Spleen (tissue), 11 donors: ENCODE measurements at regions not wholly inside any gene's neighbourhood (a gene's known extent, or its start where the extent isn't known, plus 50 kb on each side); places are given as distances from the start of the nearest gene placed in this dataset.

Experiments used
- DNase-seq: peaks from one replicate; pipeline ENCODE4 v3.0.0-alpha.2; 2020
- H3K27ac ChIP-seq, 8 donors: fragments of 200-600 bp; sonication (generic) in 7 of 8; 1 replicate in 4 of 8; 2 replicates in 4 of 8; pipeline versions ENCODE4 v1.5.0 to v1.8.0; 2016 to 2021; ENCODE audit warnings: inconsistent platforms in 4 of 8, mild to moderate bottlenecking in 4 of 8, moderate library complexity in 1 of 8
- H3K27me3 ChIP-seq, 7 donors: fragments of 200-600 bp; sonication (generic) in 6 of 7; replicated peaks in 1 of 7; 1 replicate in 4 of 7; 2 replicates in 3 of 7; pipeline versions ENCODE4 v1.5.0 to v1.8.0; 2016 to 2021; ENCODE audit warnings: inconsistent platforms in 3 of 7, mild to moderate bottlenecking in 1 of 7
- H3K36me3 ChIP-seq, 6 donors: fragments of 200-600 bp; sonication (generic) in 5 of 6; 1 replicate in 4 of 6; 2 replicates in 2 of 6; pipeline versions ENCODE4 v1.5.0 to v1.8.0; 2016 to 2021; ENCODE audit warnings: inconsistent platforms in 2 of 6
- H3K4me1 ChIP-seq, 6 donors: fragments of 200-600 bp; sonication (generic) in 5 of 6; 1 replicate in 3 of 6; 2 replicates in 3 of 6; pipeline versions ENCODE4 v1.5.0 to v1.8.0; 2016 to 2021; ENCODE audit warnings: inconsistent platforms in 3 of 6
- H3K4me3 ChIP-seq, 8 donors: fragments of 200-600 bp; sonication (generic) in 7 of 8; 1 replicate in 4 of 8; 2 replicates in 4 of 8; pipeline versions ENCODE4 v1.5.0 to v1.8.0; 2016 to 2021; ENCODE audit warnings: inconsistent platforms in 4 of 8, mild to moderate bottlenecking in 4 of 8, moderate library complexity in 2 of 8
- H3K9me3 ChIP-seq, 8 donors: fragments of 200-600 bp; sonication (generic) in 7 of 8; 1 replicate in 4 of 8; 2 replicates in 4 of 8; pipeline versions ENCODE4 v1.5.0 to v1.8.0; 2016 to 2021; ENCODE audit warnings: inconsistent platforms in 4 of 8
- POLR2A ChIP-seq, 3 donors: fragments of 450-650 bp; IDR thresholded peaks; one replicate each; pipeline ENCODE4 v1.5.1; 2017; ENCODE audit warnings: antibody characterized with exemption in 3 of 3, mild to moderate bottlenecking in 1 of 3
- POLR2AphosphoS5 ChIP-seq, 3 donors: sonication (generic); formaldehyde crosslinking; IDR thresholded peaks; one replicate each; pipeline ENCODE4 v1.5.1; 2017; ENCODE audit warnings: antibody characterized with exemption in 3 of 3
- whole genome bisulfite sequencing, 5 donors: extraction: QIAGEN DNeasy Blood & Tissue Kit in 3 of 5; methylation state at CpG; one replicate each; pipeline versions ENCODE4 v1.1.5 to v1.1.7; 2013 to 2018; 5-methylcytosine and 5-hydroxymethylcytosine counted together
- intact Hi-C: fragments of 100-400 bp; cut with DNase I; formaldehyde crosslinking; loops from one replicate; pipeline ENCODE4 v1.15.0; 2023; ENCODE audit warnings: low total_unique reads
- TF ChIP-seq, protein P1 (sequence below), 11 experiments: fragments of 200-600 bp in 7 of 11; fragments of 450-650 bp in 4 of 11; sonication (generic) in 4 of 11; IDR thresholded peaks in 8 of 11; conservative IDR thresholded peaks in 3 of 11; 1 replicate in 7 of 11; 2 replicates in 4 of 11; pipeline versions ENCODE4 v1.4.0 to v1.8.0; 2016 to 2021; ENCODE audit warnings: antibody characterized with exemption in 11 of 11, inconsistent platforms in 4 of 11, mild to moderate bottlenecking in 1 of 11
- donor health status: healthy with polysubstance abuse.
- donor health status: DM: no; HTN: no; CAD: no; lungs with moderate emphysema.
- donor health status: DM: no; HTN: no; CAD: no.
- donor health status: Bipolar disorder and iron deficiency.
- donor health status: healthy.
- donor health status: DM: no; HTN: no; CAD: no.
- donor health status: DM: yes; HTN: yes; CAD: no.

DNA sequence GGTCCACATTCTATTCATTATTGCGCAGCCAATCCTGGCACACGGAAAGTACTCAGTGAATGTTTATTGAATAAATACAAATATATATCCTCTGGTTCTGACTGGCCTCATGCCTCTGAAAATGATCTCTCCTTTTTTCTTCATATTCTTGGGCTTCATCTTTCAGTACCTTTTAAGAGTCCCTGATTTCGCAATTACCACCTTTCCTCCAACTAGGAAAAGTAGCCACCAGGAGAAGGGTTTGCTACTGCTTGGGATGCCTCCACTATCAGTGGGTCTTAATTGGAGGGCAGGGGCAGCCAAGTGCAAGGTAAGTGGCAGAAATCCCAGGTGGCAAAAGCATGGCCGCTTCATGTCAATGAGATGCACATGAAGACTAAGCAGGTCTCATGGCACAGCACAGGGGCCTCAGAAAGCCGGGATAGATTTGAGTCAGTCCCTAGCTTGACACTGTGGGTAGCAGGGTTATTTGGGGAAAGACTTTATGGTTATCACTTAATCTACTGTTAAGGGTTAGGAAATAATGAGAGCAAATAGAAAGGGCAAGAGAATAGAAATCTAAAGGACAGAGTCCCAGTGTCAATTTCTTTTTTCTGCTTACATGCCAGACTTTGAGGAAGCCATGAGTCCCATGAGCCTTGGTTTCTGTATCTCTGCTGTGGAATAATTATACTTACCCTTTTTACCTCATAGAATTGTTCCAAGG lies 361.1 kb downstream of the MAN2A1 start:
- Histone ChIP-seq H3K27ac (no peak overlapping the region), H3K36me3 (no peaks in the 10 kb centered on the region), H3K4me1 (peaks cover 0 to 21% (median 15%) of the 10 kb centered on the region in 6 donors), H3K4me3 (no peak overlapping the region), H3K27me3 (no peaks in the 10 kb centered on the region), H3K9me3 (no peaks in the 10 kb centered on the region)
- TF ChIP-seq, protein P1, sequence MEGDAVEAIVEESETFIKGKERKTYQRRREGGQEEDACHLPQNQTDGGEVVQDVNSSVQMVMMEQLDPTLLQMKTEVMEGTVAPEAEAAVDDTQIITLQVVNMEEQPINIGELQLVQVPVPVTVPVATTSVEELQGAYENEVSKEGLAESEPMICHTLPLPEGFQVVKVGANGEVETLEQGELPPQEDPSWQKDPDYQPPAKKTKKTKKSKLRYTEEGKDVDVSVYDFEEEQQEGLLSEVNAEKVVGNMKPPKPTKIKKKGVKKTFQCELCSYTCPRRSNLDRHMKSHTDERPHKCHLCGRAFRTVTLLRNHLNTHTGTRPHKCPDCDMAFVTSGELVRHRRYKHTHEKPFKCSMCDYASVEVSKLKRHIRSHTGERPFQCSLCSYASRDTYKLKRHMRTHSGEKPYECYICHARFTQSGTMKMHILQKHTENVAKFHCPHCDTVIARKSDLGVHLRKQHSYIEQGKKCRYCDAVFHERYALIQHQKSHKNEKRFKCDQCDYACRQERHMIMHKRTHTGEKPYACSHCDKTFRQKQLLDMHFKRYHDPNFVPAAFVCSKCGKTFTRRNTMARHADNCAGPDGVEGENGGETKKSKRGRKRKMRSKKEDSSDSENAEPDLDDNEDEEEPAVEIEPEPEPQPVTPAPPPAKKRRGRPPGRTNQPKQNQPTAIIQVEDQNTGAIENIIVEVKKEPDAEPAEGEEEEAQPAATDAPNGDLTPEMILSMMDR (IDR thresholded peaks at IDR 0.05 in 8 of 11, conservative IDR thresholded peaks at IDR 0.05 in 3 of 11): no peak
- TF ChIP-seq POLR2AphosphoS5 (IDR thresholded peaks at IDR 0.05) (no peak), POLR2A (IDR thresholded peaks at IDR 0.05) (no peak)
- intact Hi-C loops: no loop called here
- WGBS, 5 donors: 90 to 98% (median 92%) methylated on average over 5 of the region's 5 CpGs
- DNase-seq: no peak

DNA sequence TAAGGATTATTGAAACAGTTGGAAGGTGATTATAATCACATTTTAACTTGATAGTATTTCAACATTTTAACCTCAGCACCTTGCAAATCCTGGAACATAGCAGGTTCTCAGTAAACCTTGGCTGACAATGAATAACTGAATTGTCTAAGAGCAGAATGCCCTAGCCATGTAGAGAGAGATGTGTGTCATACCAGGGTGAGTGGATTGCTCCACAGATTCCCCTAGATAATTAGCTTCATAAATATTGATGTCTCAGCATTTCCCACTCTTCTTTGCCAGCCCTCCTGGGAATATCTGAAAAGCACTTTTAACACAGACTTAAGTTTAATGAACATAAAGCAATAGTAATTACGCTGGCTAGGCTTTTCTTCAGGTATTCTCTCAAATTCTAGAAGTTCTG lies 363.5 kb downstream of the MAN2A1 start:
- no peak overlapping the region for H3K4me3 ChIP-seq
- TF ChIP-seq POLR2AphosphoS5 (IDR thresholded peaks at IDR 0.05) (no peak), POLR2A (IDR thresholded peaks at IDR 0.05) (no peak)
- TF ChIP-seq, protein P1 (IDR thresholded peaks at IDR 0.05 in 8 of 11, conservative IDR thresholded peaks at IDR 0.05 in 3 of 11): no peak
- H3K36me3 ChIP-seq: no peaks in the 10 kb centered on the region
- peaks cover 0 to 21% (median 15%) of the 10 kb centered on the region in 6 donors for H3K4me1 ChIP-seq
- 86 to 100% (median 94%) methylated on average over 1 of the region's 1 CpG for WGBS, 5 donors
- intact Hi-C loops: no loop called here
- H3K9me3 ChIP-seq: no peaks in the 10 kb centered on the region
- H3K27ac ChIP-seq: peak overlapping the region in 4 of 8 donors; percentile 16 to 37 (median 26)
- no peaks in the 10 kb centered on the region for H3K27me3 ChIP-seq
- DNase-seq: no peak

DNA sequence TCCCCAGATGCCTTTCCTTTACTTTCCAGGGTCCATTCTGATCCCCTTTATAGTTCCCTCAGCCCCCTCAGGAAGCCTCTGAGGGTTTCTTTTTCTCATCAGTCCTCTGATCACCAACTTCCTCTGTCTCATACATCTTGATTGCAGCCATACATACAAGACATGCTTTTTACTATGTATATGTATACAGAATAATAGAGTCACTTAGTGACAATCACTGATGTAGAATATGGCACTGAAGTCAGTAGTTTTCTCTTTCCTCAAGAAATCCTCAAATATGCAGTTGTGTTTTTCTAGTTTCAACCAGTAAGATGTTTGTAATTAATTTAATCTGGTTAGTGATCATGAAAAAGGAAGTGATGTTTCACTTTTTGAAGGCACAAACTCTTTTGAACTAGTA lies 364.1 kb downstream of the MAN2A1 start:
- Histone ChIP-seq H3K9me3 (no peaks in the 10 kb centered on the region), H3K4me3 (no peak overlapping the region), H3K4me1 (peaks cover 0 to 21% (median 15%) of the 10 kb centered on the region in 6 donors), H3K36me3 (no peaks in the 10 kb centered on the region), H3K27me3 (no peaks in the 10 kb centered on the region), H3K27ac (peak overlapping the region in 7 of 8 donors; percentile 7 to 37 (median 17))
- intact Hi-C loops: no loop called here
- TF ChIP-seq, protein P1 (IDR thresholded peaks at IDR 0.05 in 8 of 11, conservative IDR thresholded peaks at IDR 0.05 in 3 of 11): no peak
- TF ChIP-seq POLR2A (IDR thresholded peaks at IDR 0.05) (no peak), POLR2AphosphoS5 (IDR thresholded peaks at IDR 0.05) (no peak)
- DNase-seq: no peak

DNA sequence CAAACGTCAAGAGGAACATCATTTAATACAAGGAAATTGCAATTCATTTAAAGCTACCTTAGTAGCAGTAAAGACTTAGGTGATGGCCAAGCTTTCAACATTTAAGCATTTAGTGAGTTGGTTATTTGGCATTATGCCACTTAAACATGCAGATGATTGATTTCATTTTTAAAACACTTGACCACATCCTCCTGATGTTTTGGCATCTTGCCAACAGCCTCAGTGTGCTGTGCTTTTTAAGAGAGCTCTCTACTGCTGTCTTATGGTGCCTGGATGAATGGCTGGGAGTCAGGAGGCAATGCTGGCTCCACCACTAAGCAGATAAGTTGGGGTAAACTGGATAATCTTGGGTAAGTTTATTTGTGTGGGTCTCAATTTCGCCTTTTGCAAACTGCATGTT lies 364.5 kb downstream of the MAN2A1 start:
- Histone ChIP-seq H3K36me3 (no peaks in the 10 kb centered on the region), H3K4me1 (peaks cover 0 to 21% (median 15%) of the 10 kb centered on the region in 6 donors), H3K4me3 (no peak overlapping the region), H3K9me3 (no peaks in the 10 kb centered on the region), H3K27me3 (no peaks in the 10 kb centered on the region), H3K27ac (peak overlapping the region in 6 of 8 donors; percentile 7 to 37 (median 20))
- no peak for DNase-seq
- intact Hi-C loops: no loop called here
- WGBS, 5 donors: 20 to 39% (median 29%) methylated on average over 2 of the region's 2 CpGs
- TF ChIP-seq, protein P1 (IDR thresholded peaks at IDR 0.05 in 8 of 11, conservative IDR thresholded peaks at IDR 0.05 in 3 of 11): peak in 6 of 11 experiments; percentile 10 to 40 (median 20)
- TF ChIP-seq POLR2A (IDR thresholded peaks at IDR 0.05): no peak
- peak in 1 of 3 donors; percentile 56 for TF ChIP-seq POLR2AphosphoS5 (IDR thresholded peaks at IDR 0.05)
